Stomach (tissue), 8 donors: ENCODE measurements at regions not wholly inside any gene's neighbourhood (a gene's known extent, or its start where the extent isn't known, plus 50 kb on each side); places are given as distances from the start of the nearest gene placed in this dataset.

Experiments
- DNase-seq, 2 donors: peaks; one replicate each; pipeline versions ENCODE4 v3.0.0 to v3.0.0-alpha.2; 2013 to 2019
- H3K27ac ChIP-seq, 5 donors: fragments of 200-600 bp in 4 of 5; sonication (generic) in 4 of 5; one replicate each; pipeline ENCODE4 v1.5.1; 2013 to 2019; ENCODE audit warnings: mild to moderate bottlenecking in 1 of 5, moderate library complexity in 1 of 5
- H3K27me3 ChIP-seq, 3 donors: fragments of 200-600 bp; sonication (generic); one replicate each; pipeline ENCODE4 v1.5.1; 2017 to 2019; ENCODE audit warnings: mixed run types in 1 of 3
- H3K36me3 ChIP-seq, 4 donors: fragments of 200-600 bp; sonication (generic); 1 replicate in 3 of 4; 2 replicates in 1 of 4; pipeline ENCODE4 v1.5.1; 2016 to 2019
- H3K4me1 ChIP-seq, 4 donors: fragments of 200-600 bp; sonication (generic); one replicate each; pipeline ENCODE4 v1.5.1; 2016 to 2019
- H3K4me3 ChIP-seq, 4 donors: fragments of 200-600 bp; sonication (generic) in 3 of 4; one replicate each; pipeline ENCODE4 v1.5.1; 2016 to 2019; ENCODE audit warnings: mild to moderate bottlenecking in 1 of 4
- H3K9me3 ChIP-seq, 4 donors: fragments of 200-600 bp; sonication (generic); one replicate each; pipeline ENCODE4 v1.5.1; 2016 to 2019
- EP300 ChIP-seq: sonication (generic); formaldehyde crosslinking; IDR thresholded peaks from one replicate; pipeline ENCODE4 v1.6.1; 2017; ENCODE audit warnings: antibody characterized with exemption
- POLR2A ChIP-seq, 4 donors: fragments of 450-650 bp; IDR thresholded peaks; one replicate each; pipeline ENCODE4 v1.6.1; 2016; ENCODE audit warnings: antibody characterized with exemption in 4 of 4, control low read depth in 2 of 4, mild to moderate bottlenecking in 1 of 4, moderate library complexity in 1 of 4
- POLR2AphosphoS5 ChIP-seq, 3 donors: sonication (generic); formaldehyde crosslinking; IDR thresholded peaks; one replicate each; pipeline ENCODE4 v1.6.1; 2016; ENCODE audit warnings: antibody characterized with exemption in 3 of 3
- WGBS, 5 donors: extraction: QIAGEN DNeasy Blood & Tissue Kit in 3 of 5; methylation state at CpG; one replicate each; pipeline versions ENCODE4 v1.1.5 to v1.1.7; 2013 to 2018; 5-methylcytosine and 5-hydroxymethylcytosine counted together
- intact Hi-C: fragments of 100-400 bp; cut with DNase I; formaldehyde crosslinking; loops from one replicate; pipeline ENCODE4 v1.15.1; 2023; ENCODE audit warnings: low total_unique reads
- TF ChIP-seq, protein P1 (sequence below), 7 experiments: fragments of 450-650 bp in 4 of 7; fragments of 200-600 bp in 3 of 7; sonication (generic) in 3 of 7; IDR thresholded peaks; one replicate each; pipeline ENCODE4 v1.5.1; 2016 to 2019; ENCODE audit warnings: antibody characterized with exemption in 7 of 7, control low read depth in 2 of 7, mild to moderate bottlenecking in 1 of 7
- donor health status: healthy with polysubstance abuse.
- donor health status: Bipolar disorder and iron deficiency.
- donor health status: healthy.

DNA sequence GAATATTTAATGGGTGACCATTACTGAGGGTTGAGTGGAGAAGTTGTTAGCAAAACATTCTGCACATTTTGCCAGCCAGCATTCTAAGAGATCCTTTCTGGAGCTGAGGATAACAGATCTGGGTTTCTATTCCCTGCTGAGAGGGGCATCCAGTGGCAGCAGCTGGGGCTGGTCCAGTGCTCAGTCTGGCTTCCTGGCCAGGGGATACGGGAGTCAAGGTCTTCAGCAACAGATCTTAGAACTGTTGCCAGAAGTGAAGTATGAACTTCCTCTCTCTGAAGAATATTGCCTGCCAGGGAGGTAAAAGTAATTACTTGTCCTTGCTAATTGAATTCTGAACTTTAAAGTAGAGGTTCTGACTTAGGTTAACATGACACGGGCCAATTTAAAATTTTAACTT is 568.4 kb downstream of the REEP3 start:
- no peaks in the 10 kb centered on the region for H3K4me1 ChIP-seq
- H3K4me3 ChIP-seq: no peak overlapping the region
- no peaks in the 10 kb centered on the region for H3K27me3 ChIP-seq
- intact Hi-C loops: no loop called here
- TF ChIP-seq POLR2A (IDR thresholded peaks at IDR 0.05) (no peak), EP300 (no peak), POLR2AphosphoS5 (IDR thresholded peaks at IDR 0.05) (no peak)
- TF ChIP-seq, protein P1, sequence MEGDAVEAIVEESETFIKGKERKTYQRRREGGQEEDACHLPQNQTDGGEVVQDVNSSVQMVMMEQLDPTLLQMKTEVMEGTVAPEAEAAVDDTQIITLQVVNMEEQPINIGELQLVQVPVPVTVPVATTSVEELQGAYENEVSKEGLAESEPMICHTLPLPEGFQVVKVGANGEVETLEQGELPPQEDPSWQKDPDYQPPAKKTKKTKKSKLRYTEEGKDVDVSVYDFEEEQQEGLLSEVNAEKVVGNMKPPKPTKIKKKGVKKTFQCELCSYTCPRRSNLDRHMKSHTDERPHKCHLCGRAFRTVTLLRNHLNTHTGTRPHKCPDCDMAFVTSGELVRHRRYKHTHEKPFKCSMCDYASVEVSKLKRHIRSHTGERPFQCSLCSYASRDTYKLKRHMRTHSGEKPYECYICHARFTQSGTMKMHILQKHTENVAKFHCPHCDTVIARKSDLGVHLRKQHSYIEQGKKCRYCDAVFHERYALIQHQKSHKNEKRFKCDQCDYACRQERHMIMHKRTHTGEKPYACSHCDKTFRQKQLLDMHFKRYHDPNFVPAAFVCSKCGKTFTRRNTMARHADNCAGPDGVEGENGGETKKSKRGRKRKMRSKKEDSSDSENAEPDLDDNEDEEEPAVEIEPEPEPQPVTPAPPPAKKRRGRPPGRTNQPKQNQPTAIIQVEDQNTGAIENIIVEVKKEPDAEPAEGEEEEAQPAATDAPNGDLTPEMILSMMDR (IDR thresholded peaks at IDR 0.05): no peak
- no peaks in the 10 kb centered on the region for H3K36me3 ChIP-seq
- DNase-seq: no peak
- WGBS, 5 donors: 43 to 58% (median 46%) methylated on average over 2 of the region's 2 CpGs
- H3K9me3 ChIP-seq: no peaks in the 10 kb centered on the region
- no peak overlapping the region for H3K27ac ChIP-seq

- Histone ChIP-seq H3K36me3 (no peaks in the 10 kb centered on the region), H3K4me3 (no peak overlapping the region), H3K27me3 (no peaks in the 10 kb centered on the region), H3K9me3 (no peaks in the 10 kb centered on the region), H3K27ac (no peak overlapping the region), H3K4me1 (no peaks in the 10 kb centered on the region)
- TF ChIP-seq POLR2AphosphoS5 (IDR thresholded peaks at IDR 0.05) (no peak), EP300 (no peak)
- DNase-seq: no peak
- 71 to 82% (median 77%) methylated on average over 3 of the region's 3 CpGs for WGBS, 5 donors
- intact Hi-C loops: no loop called here
These were observed 569.7 kb downstream of the REEP3 start for GRCh38 chr10:64090865-64091264.

- H3K9me3 ChIP-seq: no peaks in the 10 kb centered on the region
- DNase-seq: peak in 1 of 2 donors; percentile 14
- no peak overlapping the region for H3K4me3 ChIP-seq
- no peaks in the 10 kb centered on the region for H3K27me3 ChIP-seq
- no peaks in the 10 kb centered on the region for H3K36me3 ChIP-seq
- H3K27ac ChIP-seq: no peak overlapping the region
- WGBS, 5 donors: 27 to 41% (median 38%) methylated on average over 4 of the region's 4 CpGs
- no peaks in the 10 kb centered on the region for H3K4me1 ChIP-seq
- TF ChIP-seq, protein P1 (IDR thresholded peaks at IDR 0.05): no peak
- intact Hi-C loops: no loop called here
These were observed 570.7 kb downstream of the REEP3 start for GRCh38 chr10:64091897-64092296.

DNA sequence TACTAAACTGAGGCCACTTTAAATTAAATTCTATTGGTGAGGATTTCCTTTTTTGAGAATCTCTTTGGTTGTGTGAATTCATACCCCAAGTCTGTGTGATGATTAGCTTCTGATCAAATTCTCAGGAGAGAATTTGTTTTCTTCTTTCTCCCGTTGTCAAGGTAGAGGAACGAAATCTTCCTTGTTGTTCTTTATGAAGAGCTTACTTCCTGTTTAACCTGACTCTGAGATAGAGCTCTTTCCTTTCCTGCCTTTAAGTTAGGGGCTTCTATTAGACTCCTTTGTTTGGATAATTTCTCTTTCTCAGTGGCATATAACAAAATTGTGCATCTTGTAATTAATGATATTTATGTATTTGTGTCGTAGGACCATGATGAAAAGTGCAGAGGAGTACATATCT is 572.1 kb downstream of the REEP3 start:
- Histone ChIP-seq H3K9me3 (no peaks in the 10 kb centered on the region), H3K27me3 (no peaks in the 10 kb centered on the region), H3K36me3 (no peaks in the 10 kb centered on the region), H3K4me1 (no peaks in the 10 kb centered on the region), H3K4me3 (no peak overlapping the region), H3K27ac (no peak overlapping the region)
- WGBS, 5 donors: 48 to 70% (median 56%) methylated on average over 3 of the region's 3 CpGs
- intact Hi-C loops: no loop called here
- DNase-seq: no peak
- TF ChIP-seq POLR2AphosphoS5 (IDR thresholded peaks at IDR 0.05) (no peak), EP300 (no peak), POLR2A (IDR thresholded peaks at IDR 0.05) (no peak)
- TF ChIP-seq, protein P1 (IDR thresholded peaks at IDR 0.05): no peak

- Histone ChIP-seq H3K4me3 (no peak overlapping the region), H3K36me3 (no peaks in the 10 kb centered on the region), H3K9me3 (no peaks in the 10 kb centered on the region), H3K4me1 (no peaks in the 10 kb centered on the region), H3K27ac (no peak overlapping the region), H3K27me3 (no peaks in the 10 kb centered on the region)
- intact Hi-C loops: no loop called here
- 79 to 90% (median 88%) methylated on average over 3 of the region's 3 CpGs for WGBS, 5 donors
- TF ChIP-seq POLR2A (IDR thresholded peaks at IDR 0.05): no peak
- TF ChIP-seq, protein P1 (IDR thresholded peaks at IDR 0.05): no peak
- no peak for TF ChIP-seq POLR2AphosphoS5 (IDR thresholded peaks at IDR 0.05)
- no peak for DNase-seq
These were observed 572.8 kb downstream of the REEP3 start for GRCh38 chr10:64093946-64094535.
